H1 (cell line): ENCODE measurements at regions not wholly inside any gene's neighbourhood (a gene's known extent, or its start where the extent isn't known, plus 50 kb on each side); places are given as distances from the start of the nearest gene placed in this dataset.

Source experiments
- CTCF ChIA-PET: fragments of 300-600 bp; sonication (Branson Sonifier 250); formaldehyde crosslinking; loops from one replicate; lab custom pipeline; 2021; ENCODE audit not compliant: partially characterized antibody; lab: Charles Lee
- POLR2A ChIA-PET: fragments of 300-600 bp; sonication (Branson Sonifier 250); formaldehyde crosslinking; loops from one replicate; lab custom pipeline; 2021; ENCODE audit warnings: inconsistent platforms; ENCODE audit not compliant: partially characterized antibody; lab: Charles Lee
- DNase-seq, 2 experiments: peaks; one replicate each; pipeline versions ENCODE4 v3.0.0 to v3.0.0-alpha.2; 2010 to 2022; ENCODE audit warnings: low spot score in 2 of 2, low read depth in 1 of 2, mixed read lengths in 1 of 2
- FAIRE-seq: peaks from 2 replicates; lab custom pipeline; 2011; peaks lifted over from hg19 to GRCh38; lab: Jason Lieb, UNC
- H2AFZ ChIP-seq: 2 replicates; pipeline ENCODE4 v1.8.1; 2012; ENCODE audit warnings: low read length, inconsistent platforms
- H2AK5ac ChIP-seq: 2 replicates; pipeline ENCODE4 v1.6.1; 2013; ENCODE audit warnings: low read depth, low read length
- H2BK120ac ChIP-seq: replicated peaks from 2 replicates; pipeline ENCODE3; 2013; ENCODE audit warnings: low read depth, low read length, inconsistent platforms
- H2BK12ac ChIP-seq: 2 replicates; pipeline ENCODE4 v1.6.1; 2013; ENCODE audit warnings: low read depth, low read length
- H2BK15ac ChIP-seq: 2 replicates; pipeline ENCODE4 v1.6.1; 2013; ENCODE audit warnings: low read length
- H2BK20ac ChIP-seq: 2 replicates; pipeline ENCODE4 v1.6.1; 2013; ENCODE audit warnings: low read length
- H2BK5ac ChIP-seq: 2 replicates; pipeline ENCODE4 v1.6.1; 2013; ENCODE audit warnings: low read depth, low read length
- H3K14ac ChIP-seq: 2 replicates; pipeline ENCODE4 v1.6.1; 2013; ENCODE audit warnings: inconsistent platforms; ENCODE audit not compliant: insufficient read length
- H3K18ac ChIP-seq: 2 replicates; pipeline ENCODE4 v1.6.1; 2013; ENCODE audit warnings: low read length; ENCODE audit errors: extremely low read depth
- H3K23ac ChIP-seq: 2 replicates; pipeline ENCODE4 v1.6.1; 2013; ENCODE audit warnings: inconsistent platforms; ENCODE audit not compliant: insufficient read length
- H3K23me2 ChIP-seq: 2 replicates; pipeline ENCODE4 v1.6.1; 2013; ENCODE audit warnings: low read depth, low read length
- H3K27ac ChIP-seq: 2 replicates; pipeline ENCODE4 v1.6.1; 2011; ENCODE audit warnings: low read depth, low read length, inconsistent platforms
- H3K27me3 ChIP-seq, 4 experiments: replicated peaks in 1 of 4; 1 replicate in 1 of 4; 2 replicates in 3 of 4; pipeline versions ENCODE4 v1.6.1 to v1.8.1; 2011 to 2013; ENCODE audit warnings: low read length in 3 of 4, mild to moderate bottlenecking in 3 of 4, inconsistent platforms in 2 of 4, mixed read lengths in 2 of 4, moderate library complexity in 1 of 4; ENCODE audit not compliant: control insufficient read depth in 3 of 4, insufficient read depth in 3 of 4; ENCODE audit errors: extremely low read depth in 1 of 4
- H3K36me3 ChIP-seq, 4 experiments: 2 replicates each; pipeline versions ENCODE4 v1.6.1 to v1.8.1; 2011 to 2013; ENCODE audit warnings: mild to moderate bottlenecking in 4 of 4, low read length in 3 of 4, moderate library complexity in 2 of 4, control low read depth in 1 of 4, inconsistent platforms in 1 of 4; ENCODE audit not compliant: insufficient read depth in 4 of 4, control insufficient read depth in 2 of 4
- H3K4ac ChIP-seq: replicated peaks from 2 replicates; pipeline ENCODE3; 2013; ENCODE audit warnings: low read length, low read depth, mixed read lengths, inconsistent platforms; ENCODE audit not compliant: insufficient read length
- H3K4me1 ChIP-seq, 4 experiments: replicated peaks in 1 of 4; 1 replicate in 1 of 4; 2 replicates in 3 of 4; pipeline versions ENCODE4 v1.6.1 to v1.8.1; 2011 to 2013; ENCODE audit warnings: low read length in 3 of 4, inconsistent platforms in 2 of 4, mixed read lengths in 1 of 4; ENCODE audit not compliant: insufficient read depth in 4 of 4, control insufficient read depth in 3 of 4
- H3K4me2 ChIP-seq, 2 experiments: 2 replicates each; pipeline versions ENCODE4 v1.6.1 to v1.8.1; 2011 to 2013; ENCODE audit warnings: low read depth in 2 of 2, low read length in 2 of 2, control low read depth in 1 of 2, inconsistent platforms in 1 of 2, mild to moderate bottlenecking in 1 of 2; ENCODE audit not compliant: insufficient read depth in 1 of 2
- H3K4me3 ChIP-seq, 4 experiments: fragments of 200-600, 300-600 bp in 1 of 4; sonication (generic), shearing (Covaris generic), sonication (Bioruptor Twin) in 1 of 4; 2 replicates each; pipeline versions ENCODE4 v1.5.1 to v1.8.1; 2011 to 2016; ENCODE audit warnings: low read length in 4 of 4, low read depth in 3 of 4, control low read depth in 2 of 4, inconsistent platforms in 2 of 4, mild to moderate bottlenecking in 2 of 4, mixed read lengths in 1 of 4, moderate library complexity in 1 of 4; ENCODE audit not compliant: insufficient read depth in 2 of 4; ENCODE audit errors: extremely low read depth in 1 of 4
- H3K56ac ChIP-seq: replicated peaks from 2 replicates; pipeline ENCODE3; 2013; ENCODE audit warnings: low read depth, mild to moderate bottlenecking, mixed read lengths, low read length, inconsistent platforms; ENCODE audit not compliant: insufficient read length
- H3K79me1 ChIP-seq: 2 replicates; pipeline ENCODE4 v1.6.1; 2013; ENCODE audit warnings: low read depth, low read length, control low read depth
- H3K79me2 ChIP-seq, 2 experiments: 2 replicates each; pipeline versions ENCODE4 v1.6.1 to v1.8.1; 2012 to 2013; ENCODE audit warnings: low read length in 2 of 2, mild to moderate bottlenecking in 2 of 2, inconsistent platforms in 1 of 2; ENCODE audit not compliant: insufficient read depth in 2 of 2, control insufficient read depth in 1 of 2
- H3K9ac ChIP-seq, 4 experiments: replicated peaks in 1 of 4; 1 replicate in 1 of 4; 2 replicates in 3 of 4; pipeline versions ENCODE4 v1.6.1 to v1.8.1; 2011 to 2013; ENCODE audit warnings: low read depth in 3 of 4, low read length in 3 of 4, control low read depth in 2 of 4, mild to moderate bottlenecking in 2 of 4, moderate library complexity in 2 of 4, inconsistent platforms in 1 of 4; ENCODE audit errors: extremely low read depth in 1 of 4
- H3K9me3 ChIP-seq, 2 experiments: 2 replicates each; pipeline versions ENCODE4 v1.6.1 to v1.8.1; 2012 to 2013; ENCODE audit warnings: mild to moderate bottlenecking in 2 of 2, moderate library complexity in 2 of 2, control low read depth in 1 of 2, inconsistent platforms in 1 of 2, low read depth in 1 of 2, low read length in 1 of 2, mixed read lengths in 1 of 2; ENCODE audit not compliant: insufficient read depth in 2 of 2
- H4K20me1 ChIP-seq, 2 experiments: replicated peaks in 1 of 2; 2 replicates each; pipeline versions ENCODE3 to v1.8.1; 2011 to 2013; ENCODE audit warnings: inconsistent platforms in 2 of 2, low read length in 2 of 2, mild to moderate bottlenecking in 1 of 2; ENCODE audit not compliant: insufficient read depth in 2 of 2, control insufficient read depth in 1 of 2
- H4K5ac ChIP-seq: 2 replicates; pipeline ENCODE4 v1.6.1; 2013; ENCODE audit warnings: low read length, low read depth, mixed read lengths, inconsistent platforms; ENCODE audit not compliant: insufficient read length
- H4K8ac ChIP-seq: 2 replicates; pipeline ENCODE4 v1.8.0; 2013; ENCODE audit warnings: mild to moderate bottlenecking, moderate library complexity, low read length, inconsistent platforms; ENCODE audit not compliant: insufficient read depth; ENCODE audit errors: extremely low read depth
- H4K91ac ChIP-seq: replicated peaks from 2 replicates; pipeline ENCODE3; 2013; ENCODE audit warnings: low read length, mixed read lengths, inconsistent platforms; ENCODE audit not compliant: insufficient read length
- BACH1 ChIP-seq: IDR thresholded peaks from 2 replicates; pipeline ENCODE4 v1.6.1; 2012; ENCODE audit warnings: low read length, improper control_type of control experiment
- EGR1 ChIP-seq: IDR thresholded peaks from 2 replicates; pipeline ENCODE4 v1.6.1; 2011; ENCODE audit warnings: low read depth, low read length, borderline replicate concordance
- POLR2A ChIP-seq, 2 experiments: IDR thresholded peaks; 1 replicate in 1 of 2; 2 replicates in 1 of 2; pipeline ENCODE4 v1.6.1; 2011; ENCODE audit warnings: low read depth in 2 of 2, low read length in 2 of 2, mild to moderate bottlenecking in 2 of 2; ENCODE audit errors: control extremely low read depth in 1 of 2
- POLR2AphosphoS5 ChIP-seq: IDR thresholded peaks from 2 replicates; pipeline ENCODE4 v1.6.1; 2011; ENCODE audit warnings: low read depth, low read length
- SP2 ChIP-seq: IDR thresholded peaks from 2 replicates; pipeline ENCODE4 v1.6.1; 2012; ENCODE audit warnings: mild to moderate bottlenecking, low read length, inconsistent platforms
- TCF12 ChIP-seq: IDR thresholded peaks from 2 replicates; pipeline ENCODE4 v1.6.1; 2011; ENCODE audit warnings: low read depth, mild to moderate bottlenecking, low read length
- YY1 ChIP-seq: IDR thresholded peaks from 2 replicates; pipeline ENCODE4 v1.6.1; 2011; ENCODE audit warnings: low read depth, mild to moderate bottlenecking, low read length
- WGBS, 2 experiments: shearing (Covaris generic) in 1 of 2; methylation state at CpG; one replicate each; pipeline versions ENCODE4 v1.1.6 to v1.1.7; 2013 to 2015; ENCODE audit warnings: low lambda C conversion rate in 2 of 2, mixed read lengths in 2 of 2, inconsistent platforms in 1 of 2, low coverage in 1 of 2, missing lambda C conversion rate in 1 of 2; ENCODE audit not compliant: insufficient replicate concordance in 2 of 2, insufficient coverage in 1 of 2, insufficient read length in 1 of 2; ENCODE audit errors: extremely low coverage in 1 of 2, missing lambda C conversion rate in 1 of 2; 5-methylcytosine and 5-hydroxymethylcytosine counted together

DNA sequence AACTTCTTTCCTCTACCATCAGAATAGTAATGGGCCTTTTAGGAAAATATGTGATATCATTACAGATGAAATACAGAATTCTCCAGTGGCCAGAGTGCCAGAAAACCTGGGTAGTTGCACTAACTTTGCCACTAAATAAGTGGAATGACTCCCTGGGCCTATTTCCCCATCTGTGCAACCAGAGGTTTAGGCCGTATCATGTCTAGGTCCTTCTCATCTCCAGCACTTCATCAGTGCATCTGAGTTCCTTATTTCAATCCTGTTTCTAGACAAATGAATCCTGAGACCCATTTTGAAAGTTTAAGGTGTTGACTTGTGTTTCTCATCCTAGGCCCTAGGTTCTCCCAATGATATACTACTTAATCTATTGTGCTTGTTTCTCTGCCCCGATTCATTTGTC is 236.2 kb downstream of the CD83 start:
- no peak overlapping the region for H2AK5ac ChIP-seq
- no peaks in the 10 kb centered on the region for H3K79me1 ChIP-seq
- no peak overlapping the region for H3K4me3 ChIP-seq
- H4K91ac ChIP-seq: no peak overlapping the region
- peaks cover 0 to 8% of the 10 kb centered on the region in 2 experiments; a peak in 2 of 4 replicates for H3K9me3 ChIP-seq
- H3K79me2 ChIP-seq: no peaks in the 10 kb centered on the region
- H3K23me2 ChIP-seq: no peaks in the 10 kb centered on the region
- H3K23ac ChIP-seq: no peak overlapping the region
- no peak overlapping the region for H3K4ac ChIP-seq
- no peak overlapping the region for H2BK20ac ChIP-seq
- CTCF ChIA-PET: interaction anchor here (1.3 kb wide), 1 partner anchor 16 kb away, joined by 3 read pairs; no protein-coding TSS in a partner anchor
- no peak overlapping the region for H2BK5ac ChIP-seq
- H3K18ac ChIP-seq: no peak overlapping the region
- H3K27me3 ChIP-seq: no peaks in the 10 kb centered on the region
- no peak overlapping the region for H2BK12ac ChIP-seq
- H2BK120ac ChIP-seq: no peak overlapping the region
- FAIRE-seq: no peak
- H3K4me2 ChIP-seq: no peak overlapping the region
- H2AFZ ChIP-seq: no peak overlapping the region
- no peak overlapping the region for H4K5ac ChIP-seq
- H3K4me1 ChIP-seq: peaks cover 0 to 3% (median 0%) of the 10 kb centered on the region in 4 experiments; a peak in 1 of 7 replicates
- no peak overlapping the region for H2BK15ac ChIP-seq
- TF ChIP-seq POLR2A (IDR thresholded peaks at IDR 0.05; ENCODE audit: control extremely low read depth in 1 of 2, low read depth in 2 of 2, low read length in 2 of 2) (no peak), YY1 (no peak), SP2 (no peak), EGR1 (no peak), TCF12 (no peak), POLR2AphosphoS5 (no peak), BACH1 (no peak)
- POLR2A ChIA-PET: no interaction called here
- H3K36me3 ChIP-seq: no peaks in the 10 kb centered on the region
- no peak overlapping the region for H3K56ac ChIP-seq
- WGBS, 2 experiments: 86% methylated on average over 2 of the region's 2 CpGs; no CpG with 5 or more reads in 1 of the 2 experiments
- no peak overlapping the region for H3K9ac ChIP-seq
- H3K14ac ChIP-seq: no peak overlapping the region
- DNase-seq: no peak
- no peak overlapping the region for H3K27ac ChIP-seq
- no peak overlapping the region for H4K8ac ChIP-seq
- no peaks in the 10 kb centered on the region for H4K20me1 ChIP-seq
